GM18951 (cell line): ENCODE measurements at regions not wholly inside any gene's neighbourhood (a gene's known extent, or its start where the extent isn't known, plus 50 kb on each side); places are given as distances from the start of the nearest gene placed in this dataset.
A peak's percentile ranks its signal among the peaks of the same experiment; 100 is the strongest.
"Not testable (repeated sequence)": the region's sequence is repeated elsewhere in the genome, so short reads cannot be mapped to it uniquely, and the experiment has no call there.

ENCODE experiments used
- POLR2A ChIP-seq: IDR thresholded peaks from 4 replicates; pipeline ENCODE4 v1.6.1; 2011; ENCODE audit warnings: mild to moderate bottlenecking; ENCODE audit not compliant: insufficient read length, insufficient read depth; ENCODE audit errors: extremely low read depth
- in situ Hi-C: fragments of 300-500 bp; cut with MboI; formaldehyde crosslinking; loops from one replicate; pipeline ENCODE4 v1.12.0; 2022; ENCODE audit warnings: low sequenced_read_pairs, mixed read lengths, inconsistent platforms; ENCODE audit not compliant: unreplicated experiment

DNA sequence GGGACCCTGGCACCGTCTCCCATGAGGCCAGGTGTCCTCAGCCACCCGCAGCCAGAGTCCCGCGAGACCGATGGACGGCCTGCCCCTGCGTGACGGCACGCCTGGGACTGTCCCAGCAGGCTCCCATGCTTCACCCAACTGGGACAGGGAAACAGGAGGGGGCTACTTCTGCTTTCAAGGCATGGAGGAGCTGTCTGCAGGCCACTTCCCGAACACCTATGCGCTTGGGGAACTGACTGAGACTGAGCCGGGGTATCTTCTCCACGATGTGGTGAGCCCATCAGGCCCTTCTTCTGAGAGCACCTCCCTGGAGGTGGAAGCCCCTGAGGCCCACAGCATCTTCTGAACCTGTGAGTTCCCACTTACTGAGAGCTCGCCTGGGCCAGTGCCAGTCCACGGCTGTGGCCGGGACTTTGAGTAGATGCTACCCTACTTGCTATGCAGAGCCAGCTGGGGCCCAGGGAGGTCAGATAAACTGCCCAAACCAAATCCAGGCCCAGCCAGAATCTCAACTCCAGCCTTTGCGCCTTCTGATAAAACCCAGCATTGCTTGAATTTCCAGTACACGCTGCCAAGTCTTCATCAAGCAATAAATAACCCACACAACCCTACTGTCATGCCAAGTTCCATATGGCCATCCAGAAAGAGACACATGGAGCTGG, 85.4 kb upstream of the METTL9 start:
- in situ Hi-C loops: not testable (repeated sequence)

DNA sequence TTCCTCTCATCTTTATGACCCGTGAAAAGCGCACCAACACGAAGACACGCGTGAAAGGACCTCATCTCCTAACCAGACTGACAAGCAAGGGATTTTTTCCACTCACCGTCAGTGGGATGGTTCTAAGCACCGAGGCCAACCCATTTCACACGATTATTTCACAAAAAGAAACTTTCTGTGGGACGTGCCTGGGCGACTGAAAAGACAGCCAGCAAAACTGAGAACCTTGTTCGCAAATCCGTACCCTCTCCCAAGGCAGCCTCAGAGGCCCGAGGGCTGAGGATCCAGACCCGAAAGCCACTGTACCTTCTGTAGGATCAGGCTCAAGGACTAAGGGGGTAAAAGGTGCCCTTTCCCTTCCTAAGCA, 84.9 kb upstream of the METTL9 start:
- in situ Hi-C loops: not testable (repeated sequence)

DNA sequence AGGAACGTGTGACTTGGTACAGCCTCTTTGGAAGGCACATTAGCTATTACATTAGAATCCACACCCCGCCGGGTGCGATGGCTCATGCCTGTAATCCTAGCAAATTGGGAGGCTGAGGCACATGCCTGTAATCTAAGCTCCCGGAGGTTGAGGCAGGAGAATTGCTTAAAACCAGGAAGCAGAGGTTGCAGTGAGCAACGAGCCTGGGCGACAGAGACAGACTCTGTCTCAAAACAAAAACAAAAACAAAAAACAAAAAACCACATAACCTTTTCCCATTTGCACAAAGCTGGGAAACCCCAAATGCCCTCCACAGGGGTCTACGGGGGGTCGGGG, 82.7 kb upstream of the METTL9 start:
- in situ Hi-C loops: not testable (repeated sequence)

DNA sequence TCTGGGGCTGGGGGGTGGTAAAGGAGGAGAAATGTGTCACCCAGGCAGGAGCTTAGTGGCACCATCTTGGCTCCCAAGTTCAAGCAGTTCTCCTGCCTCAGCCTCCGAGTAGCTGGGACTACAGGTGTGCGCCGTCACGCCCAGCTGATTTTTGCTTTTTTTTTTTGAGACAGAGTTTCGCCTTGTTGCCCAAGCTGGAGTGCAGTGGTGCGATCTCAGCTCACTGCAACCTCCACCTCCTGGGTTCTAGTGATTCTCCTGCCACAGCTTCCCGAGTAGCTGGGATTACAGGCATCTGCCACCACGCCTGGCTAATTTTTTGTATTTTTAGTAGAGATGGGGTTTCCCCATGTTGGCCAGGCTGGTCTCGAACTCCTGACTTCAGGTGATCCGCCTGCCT, 82.1 kb upstream of the METTL9 start:
- in situ Hi-C loops: not testable (repeated sequence)

DNA sequence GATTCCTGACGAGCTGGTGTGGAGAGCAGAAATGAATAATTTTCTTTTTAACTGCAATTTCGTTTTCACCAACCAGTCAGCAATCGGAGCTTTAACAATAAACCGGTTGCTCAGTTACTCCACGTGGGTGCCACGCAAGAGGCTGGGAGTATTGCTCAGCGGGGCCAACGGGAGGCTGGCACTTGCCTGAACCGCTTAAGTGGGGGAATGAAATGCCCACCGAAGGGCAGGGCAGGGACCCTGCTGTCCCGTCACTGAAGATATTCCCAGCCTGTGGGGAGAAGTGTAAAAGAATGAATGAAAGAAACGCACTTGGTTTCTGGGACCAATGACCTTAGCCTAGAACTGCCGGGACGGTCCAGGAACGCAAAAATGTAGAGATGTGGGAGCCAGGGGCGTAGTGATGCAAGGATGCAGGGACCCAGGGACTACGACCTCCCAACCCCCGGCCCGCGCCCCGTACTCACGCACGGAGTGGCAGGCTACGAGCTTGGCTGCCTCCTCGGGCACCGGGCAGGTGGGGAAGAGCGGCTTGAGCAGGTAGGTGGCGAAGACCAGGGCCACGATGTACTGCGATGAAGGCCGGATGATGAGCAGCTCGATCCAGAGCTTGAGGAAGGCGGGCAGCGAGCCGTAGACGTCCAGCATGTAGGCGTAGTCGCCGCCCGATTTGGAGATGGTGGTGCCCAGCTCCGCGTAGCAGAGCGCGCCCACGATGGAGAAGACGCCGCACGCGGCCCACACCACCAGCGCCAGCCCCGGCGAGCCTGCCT, 79.8 kb upstream of the METTL9 start:
- in situ Hi-C loops: not testable (repeated sequence)
- TF ChIP-seq POLR2A: peak; percentile 15

DNA sequence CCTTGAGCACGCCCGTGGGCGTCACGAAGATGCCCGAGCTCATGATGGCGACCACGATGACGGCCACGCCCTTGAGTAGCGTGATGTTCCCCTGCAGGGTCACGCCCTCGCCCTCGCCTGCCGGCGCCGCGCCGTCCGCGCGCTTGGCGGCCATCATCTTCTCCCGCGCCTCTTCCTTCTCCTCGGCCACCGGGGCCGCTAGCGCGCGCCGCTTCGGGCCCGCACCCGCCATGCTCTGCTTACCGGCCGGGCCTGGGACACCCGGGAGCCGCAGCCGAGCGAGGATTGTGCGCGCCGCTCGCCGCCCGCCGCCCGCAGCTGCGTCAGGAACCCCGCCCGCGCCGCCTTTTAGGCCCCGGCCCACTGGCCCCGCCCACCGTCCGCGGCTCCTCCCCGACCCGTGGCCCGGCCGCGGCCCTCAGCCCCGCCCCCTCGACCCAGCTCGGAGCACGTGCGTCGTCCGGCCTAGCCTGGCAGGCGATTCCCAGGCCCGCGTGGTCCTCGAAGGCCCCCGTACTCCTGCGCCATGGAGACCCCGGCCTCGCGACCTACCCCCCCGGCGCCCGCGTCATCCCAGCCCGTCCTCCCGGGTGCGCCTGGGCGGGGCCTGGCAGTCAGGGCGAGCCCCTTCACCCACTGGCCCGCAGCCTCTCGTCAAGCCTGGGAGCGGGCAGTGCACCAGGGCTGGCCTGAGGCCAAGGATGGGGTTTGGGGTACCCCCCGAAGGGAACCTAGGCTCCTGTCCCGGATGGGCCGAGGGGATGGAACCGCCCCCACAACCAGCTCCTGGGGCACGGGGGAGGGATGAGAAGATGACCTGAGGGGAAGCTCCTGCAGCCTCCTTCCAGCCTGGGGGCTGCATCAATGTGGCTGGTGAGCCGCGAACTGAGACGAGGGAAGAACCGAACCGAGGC, 79.0 kb upstream of the METTL9 start:
- in situ Hi-C loops: not testable (repeated sequence)
- TF ChIP-seq POLR2A: peak; percentile 78

DNA sequence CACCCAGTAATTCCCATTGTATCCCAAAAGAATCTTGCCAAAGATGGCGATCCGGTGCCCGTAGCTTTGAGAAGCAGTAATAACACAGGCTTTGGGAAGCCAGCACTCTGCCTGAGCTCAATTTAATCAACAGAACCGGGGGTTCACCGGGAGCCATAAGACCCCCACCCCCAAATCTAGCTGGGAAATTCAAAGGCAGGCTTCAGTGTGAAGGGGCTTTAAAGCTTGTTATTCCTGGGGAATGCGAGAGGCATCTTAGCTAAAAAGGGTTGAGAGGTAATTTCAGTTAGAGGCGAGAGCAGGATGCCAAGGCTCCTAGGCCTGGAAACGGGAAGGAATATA, 78.4 kb upstream of the METTL9 start:
- in situ Hi-C loops: not testable (repeated sequence)

DNA sequence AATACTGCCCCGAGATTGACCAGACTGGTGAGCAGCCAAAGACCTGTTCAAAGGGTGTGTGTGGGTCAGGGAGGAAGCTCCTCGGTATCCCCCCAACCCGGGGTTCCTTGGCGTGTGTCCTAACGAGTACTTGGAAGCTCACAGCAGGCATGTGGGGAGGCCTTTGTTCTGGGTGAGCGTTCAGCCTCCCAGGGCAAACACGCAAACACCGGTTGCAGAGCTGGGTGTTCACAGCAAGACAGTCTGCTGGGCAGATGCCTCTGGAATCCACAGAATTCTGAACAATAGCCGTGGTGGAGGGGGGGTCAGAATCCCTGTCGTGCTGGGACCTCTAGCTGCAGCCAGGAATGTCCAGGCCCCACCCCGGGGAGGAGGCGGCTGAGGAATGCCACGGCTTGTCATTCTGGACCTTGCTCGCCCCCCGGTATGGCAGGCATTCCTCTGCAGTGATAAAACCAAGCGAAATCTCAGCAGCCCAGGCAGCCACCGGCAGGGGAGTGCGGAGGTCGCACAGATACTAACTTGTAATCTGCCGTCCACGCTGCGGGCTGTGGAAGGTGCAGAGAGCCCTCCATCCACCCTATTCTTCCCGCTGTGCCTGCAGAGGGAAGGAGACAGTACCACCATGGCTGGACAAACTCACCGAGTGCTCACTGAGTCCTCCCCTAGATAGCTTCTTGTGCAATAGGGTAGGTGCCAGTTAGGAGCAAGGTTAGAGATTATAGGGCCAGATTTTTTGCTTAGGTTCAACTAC, 77.8 kb upstream of the METTL9 start:
- in situ Hi-C loops: not testable (repeated sequence)

DNA sequence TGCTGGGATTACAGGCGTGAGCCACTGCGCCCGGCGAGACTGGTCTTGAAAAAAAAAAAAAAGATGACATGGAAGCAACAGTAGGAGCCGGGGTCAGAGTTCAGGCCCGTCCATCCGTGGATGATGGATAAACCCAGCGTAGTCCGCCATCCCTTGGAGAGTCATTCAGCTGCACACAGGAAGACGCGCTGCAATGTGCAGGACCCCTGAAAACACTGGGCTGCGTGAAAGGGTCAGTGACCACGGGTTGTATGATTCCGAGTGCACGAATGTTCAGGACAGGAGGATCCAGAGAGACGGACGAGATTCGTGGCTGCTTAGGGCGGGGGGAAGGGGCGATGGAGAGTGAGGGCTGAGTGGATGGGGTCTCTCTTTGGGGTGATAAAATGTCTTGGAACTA, 76.5 kb upstream of the METTL9 start:
- in situ Hi-C loops: not testable (repeated sequence)

DNA sequence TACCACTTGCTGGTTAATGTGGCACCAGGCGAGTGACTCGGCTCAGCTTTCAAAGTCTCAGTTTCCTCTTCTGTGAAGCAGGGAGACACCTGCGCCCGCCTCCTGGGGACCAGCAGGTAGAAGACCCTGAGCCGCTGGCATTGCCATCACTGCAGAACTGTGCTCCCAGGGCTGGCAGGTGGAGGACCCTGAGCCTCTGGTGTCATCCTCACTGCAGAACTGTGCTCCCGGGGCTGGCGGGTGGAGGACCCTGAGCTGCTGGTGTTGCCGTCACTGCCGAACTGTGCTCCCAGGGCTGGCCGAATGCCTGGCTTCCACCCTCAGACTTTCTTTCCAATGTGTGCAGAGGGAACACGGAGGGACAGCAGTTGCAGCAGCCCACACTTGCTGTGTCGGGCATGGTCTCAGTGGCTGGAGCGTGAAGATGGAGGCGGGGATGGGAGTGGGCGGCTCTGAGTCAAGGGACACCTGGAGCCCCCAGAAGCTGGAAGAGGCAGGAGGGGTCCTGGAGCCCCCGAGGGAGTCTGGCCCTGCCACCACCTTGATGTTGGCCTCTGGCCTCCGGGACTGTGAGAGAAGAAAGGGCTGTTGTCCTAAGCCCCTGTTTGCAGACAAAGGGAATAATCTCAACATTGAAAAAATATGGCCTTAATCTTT, 75.8 kb upstream of the METTL9 start:
- no peak for TF ChIP-seq POLR2A
- in situ Hi-C loops: no loop called here

DNA sequence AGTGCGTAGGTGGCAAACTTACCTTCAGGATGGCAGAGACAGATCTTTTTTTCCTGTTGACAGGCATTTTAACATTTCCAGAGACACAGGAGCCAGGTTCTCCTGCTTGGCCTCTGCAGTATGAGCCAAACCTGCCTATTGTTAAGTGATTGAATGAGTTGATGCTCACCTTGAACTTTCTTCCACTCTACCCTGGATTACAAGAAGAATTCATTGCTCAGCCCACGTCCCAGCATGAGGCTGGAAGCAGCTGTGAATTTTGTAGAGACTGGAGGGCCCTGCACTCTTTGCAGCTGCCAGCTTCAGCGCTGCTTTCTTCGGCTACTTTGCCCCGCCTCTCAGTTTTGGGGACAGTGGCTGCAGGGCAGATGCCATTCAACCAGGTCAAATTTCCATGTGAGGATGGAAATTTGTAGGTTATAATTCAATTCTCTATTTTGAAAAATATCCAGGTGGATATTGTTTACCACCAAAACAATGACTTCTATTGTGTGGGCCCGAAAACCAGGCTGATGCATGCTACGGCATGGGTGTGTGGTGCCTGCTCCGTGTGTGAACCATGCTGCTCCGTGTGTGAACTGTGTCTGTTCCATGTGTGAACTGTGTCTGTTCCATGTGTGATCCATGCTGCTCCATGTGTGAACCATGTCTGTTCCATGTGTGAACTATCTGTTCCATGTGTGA, 75.2 kb upstream of the METTL9 start:
- no peak for TF ChIP-seq POLR2A
- in situ Hi-C loops: no loop called here

DNA sequence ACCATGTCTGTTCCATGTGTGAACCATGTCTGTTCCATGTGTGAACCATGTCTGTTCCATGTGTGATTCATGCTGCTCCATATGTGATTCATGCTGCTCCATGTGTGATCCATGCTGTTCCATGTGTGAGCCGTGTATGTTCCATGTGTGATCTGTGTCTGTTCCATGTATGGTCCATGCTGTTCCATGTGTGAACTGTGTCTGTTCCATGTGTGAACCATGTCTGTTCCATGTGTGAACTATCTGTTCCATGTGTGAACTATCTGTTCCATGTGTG, 74.7 kb upstream of the METTL9 start:
- in situ Hi-C loops: not testable (repeated sequence)

DNA sequence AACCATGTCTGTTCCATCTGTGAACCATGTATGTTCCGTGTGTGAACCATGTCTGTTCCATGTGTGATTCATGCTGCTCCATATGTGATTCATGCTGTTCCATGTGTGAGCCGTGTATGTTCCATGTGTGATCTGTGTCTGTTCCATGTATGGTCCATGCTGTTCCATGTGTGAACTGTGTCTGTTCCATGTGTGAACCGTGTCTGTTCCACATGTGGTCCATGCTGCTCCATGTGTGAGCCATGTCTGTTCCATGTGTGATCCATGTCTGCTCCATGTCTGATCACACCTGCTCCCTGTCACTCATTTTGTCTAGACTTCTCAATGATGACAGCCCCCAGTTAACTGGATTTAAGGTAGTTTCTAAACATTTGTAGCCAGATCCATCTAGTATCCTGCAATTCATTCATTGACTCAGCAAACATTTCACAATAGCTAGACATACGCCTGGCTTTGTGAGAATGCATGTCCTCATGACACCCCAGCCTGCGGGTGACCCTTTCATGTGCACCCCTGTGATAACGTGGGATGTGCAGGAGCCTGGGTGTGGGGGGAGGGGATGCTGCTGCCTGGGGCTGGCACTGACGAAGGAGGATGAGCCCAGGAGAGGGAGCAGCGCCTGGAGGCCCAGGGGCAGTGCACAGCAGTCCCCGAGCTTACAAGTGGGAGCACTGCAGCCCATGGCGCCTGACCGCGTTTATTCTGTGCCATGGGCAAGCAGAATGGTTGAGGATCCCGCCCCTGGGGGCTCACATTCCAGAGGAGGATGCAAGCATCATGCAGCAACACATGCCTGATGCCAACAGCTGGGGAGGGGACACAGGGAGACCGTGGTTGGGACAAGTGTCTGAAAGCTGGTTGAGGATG, 74.1 kb upstream of the METTL9 start:
- in situ Hi-C loops: not testable (repeated sequence)

DNA sequence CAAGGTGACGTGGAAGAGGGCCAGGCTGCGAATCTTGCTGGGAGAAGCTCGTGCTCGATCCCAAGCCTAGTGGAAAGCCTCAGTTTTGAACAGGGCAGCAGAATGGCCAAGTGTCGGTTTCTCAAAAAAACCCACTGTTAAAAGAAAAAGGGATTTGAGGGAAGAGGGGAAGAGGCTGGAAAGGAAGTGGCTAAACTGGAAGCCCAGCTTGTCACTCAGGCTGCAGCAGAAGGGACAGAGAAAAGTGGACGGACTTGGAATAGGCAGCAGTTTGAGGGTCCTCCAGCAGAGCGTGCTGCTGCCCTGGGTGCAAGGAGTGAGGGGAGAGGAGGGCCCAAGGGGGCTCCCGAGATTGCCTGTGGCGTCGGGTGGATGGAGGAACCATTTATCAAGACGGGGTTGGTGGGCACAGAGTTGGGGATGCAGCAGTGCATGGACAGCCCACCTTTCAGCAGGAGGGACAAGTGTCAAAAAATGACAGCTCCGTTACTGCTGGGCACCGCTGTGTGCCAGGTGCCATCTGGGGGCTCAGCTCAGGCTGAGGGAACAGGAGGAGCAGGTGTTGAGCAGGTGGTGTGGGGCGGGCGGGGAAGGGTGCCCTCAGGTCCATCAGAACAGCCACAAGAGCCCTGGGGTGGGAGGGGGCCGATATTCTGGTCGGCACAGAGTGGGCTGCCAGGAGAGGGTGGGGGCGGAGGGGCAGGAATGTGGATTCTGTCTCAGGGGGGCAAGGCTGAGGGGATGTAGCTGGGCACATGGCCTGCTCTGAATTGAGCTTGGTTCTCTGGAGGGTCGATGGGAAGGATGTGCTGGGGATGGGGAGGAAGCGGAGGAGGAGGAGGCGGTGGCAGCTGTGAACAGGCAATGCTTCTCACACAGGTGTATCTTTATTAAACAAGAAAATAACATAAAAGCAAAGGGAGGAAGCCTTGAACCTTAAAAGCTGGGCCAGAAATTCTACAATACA, 73.1 kb upstream of the METTL9 start:
- in situ Hi-C loops: not testable (repeated sequence)
